IMR-90 (cell line): ENCODE measurements at regions not wholly inside any gene's neighbourhood (a gene's known extent, or its start where the extent isn't known, plus 50 kb on each side); places are given as distances from the start of the nearest gene placed in this dataset.

Experiments
- ATAC-seq: fragments of 200-7000 bp; cut with Tn5 transposase; 2 replicates; pipeline ENCODE4 v1.9.1; 2020; ENCODE audit warnings: low read depth, mild to moderate bottlenecking, moderate library complexity
- BruUV-seq: library from RNA; stranded (reverse); fragments of 400-500 nt; replicated peaks from 2 replicates; lab custom pipeline; 2021; lab: Mats Ljungman, UMichigan
- CTCF ChIA-PET: fragments of 300-600 bp; formaldehyde crosslinking; extraction: SDS; loops from one replicate; lab custom pipeline; 2021; ENCODE audit warnings: antibody characterized with exemption; lab: Yijun Ruan, JAX
- POLR2A ChIA-PET: fragments of 300-600 bp; sonication (Branson Sonifier 250); formaldehyde crosslinking; loops from one replicate; lab custom pipeline; 2022; ENCODE audit warnings: antibody characterized with exemption; ENCODE audit not compliant: unreplicated experiment; lab: Charles Lee
- DNase-seq: peaks from one replicate; pipeline ENCODE4 v3.0.0; 2013
- H2AFZ ChIP-seq: replicated peaks from 2 replicates; pipeline ENCODE3; 2013; ENCODE audit warnings: low read length, mild to moderate bottlenecking; ENCODE audit not compliant: poor library complexity
- H2AK5ac ChIP-seq: 2 replicates; pipeline ENCODE4 v1.6.1; 2013; ENCODE audit warnings: low read depth, low read length, inconsistent platforms
- H2AK9ac ChIP-seq: replicated peaks from 2 replicates; pipeline ENCODE3; 2013; ENCODE audit warnings: mild to moderate bottlenecking, low read depth, low read length, moderate library complexity; ENCODE audit not compliant: poor library complexity
- H2BK120ac ChIP-seq: 2 replicates; pipeline ENCODE4 v1.6.1; 2013; ENCODE audit warnings: low read depth, low read length, inconsistent platforms
- H2BK15ac ChIP-seq: 3 replicates; pipeline ENCODE4 v1.6.1; 2013; ENCODE audit warnings: low read depth, low read length, inconsistent platforms
- H2BK20ac ChIP-seq: 2 replicates; pipeline ENCODE4 v1.6.1; 2013; ENCODE audit warnings: low read depth, mild to moderate bottlenecking, inconsistent platforms, low read length, moderate library complexity
- H2BK5ac ChIP-seq: 2 replicates; pipeline ENCODE4 v1.6.1; 2013; ENCODE audit warnings: mild to moderate bottlenecking, low read depth, low read length, inconsistent platforms; ENCODE audit not compliant: poor library complexity, severe bottlenecking
- H3K14ac ChIP-seq: replicated peaks from 2 replicates; pipeline ENCODE4 v1.6.1; 2013; ENCODE audit warnings: low read depth, low read length, inconsistent platforms
- H3K18ac ChIP-seq: 2 replicates; pipeline ENCODE4 v1.6.1; 2013; ENCODE audit warnings: low read depth, low read length, control low read depth
- H3K23ac ChIP-seq: 2 replicates; pipeline ENCODE4 v1.6.1; 2013; ENCODE audit warnings: low read depth, low read length, inconsistent platforms
- H3K27ac ChIP-seq: 2 replicates; pipeline ENCODE4 v1.5.1; 2013; ENCODE audit warnings: mild to moderate bottlenecking, control low read depth, low read length; ENCODE audit not compliant: insufficient read depth
- H3K27me3 ChIP-seq: 2 replicates; pipeline ENCODE4 v1.6.1; 2013; ENCODE audit warnings: low read length; ENCODE audit not compliant: control insufficient read depth, insufficient read depth
- H3K36me3 ChIP-seq: 2 replicates; pipeline ENCODE4 v1.6.1; 2013; ENCODE audit warnings: low read length, mixed read lengths; ENCODE audit not compliant: control insufficient read depth, insufficient read depth
- H3K4ac ChIP-seq: 2 replicates; pipeline ENCODE4 v1.6.1; 2013; ENCODE audit warnings: low read depth, low read length, inconsistent platforms
- H3K4me1 ChIP-seq: 2 replicates; pipeline ENCODE4 v1.6.1; 2013; ENCODE audit warnings: low read length, mixed read lengths; ENCODE audit not compliant: control insufficient read depth, insufficient read depth
- H3K4me2 ChIP-seq: 2 replicates; pipeline ENCODE4 v1.6.1; 2013; ENCODE audit warnings: low read depth, mild to moderate bottlenecking, control low read depth, low read length, moderate library complexity
- H3K4me3 ChIP-seq: 2 replicates; pipeline ENCODE4 v1.5.1; 2013; ENCODE audit warnings: low read depth, mild to moderate bottlenecking, control low read depth, low read length, moderate library complexity; ENCODE audit not compliant: insufficient read depth
- H3K56ac ChIP-seq: 2 replicates; pipeline ENCODE4 v1.6.1; 2013; ENCODE audit warnings: low read length, inconsistent platforms; ENCODE audit not compliant: insufficient read depth; ENCODE audit errors: extremely low read depth
- H3K79me1 ChIP-seq, 2 experiments: 2 replicates each; pipeline ENCODE4 v1.6.1; 2013; ENCODE audit warnings: low read length in 2 of 2, inconsistent platforms in 1 of 2, low read depth in 1 of 2
- H3K9ac ChIP-seq: 2 replicates; pipeline ENCODE4 v1.6.1; 2013; ENCODE audit warnings: low read depth, low read length, control low read depth
- H3K9me1 ChIP-seq: 2 replicates; pipeline ENCODE4 v1.6.1; 2013; ENCODE audit warnings: low read length, inconsistent platforms; ENCODE audit not compliant: insufficient read depth
- H3K9me3 ChIP-seq: 2 replicates; pipeline ENCODE4 v1.6.1; 2013; ENCODE audit warnings: low read length; ENCODE audit not compliant: control insufficient read depth, insufficient read depth
- H4K20me1 ChIP-seq: 2 replicates; pipeline ENCODE4 v1.6.1; 2013; ENCODE audit warnings: low read length, inconsistent platforms; ENCODE audit not compliant: insufficient read depth
- H4K5ac ChIP-seq: 2 replicates; pipeline ENCODE4 v1.6.1; 2013; ENCODE audit warnings: mild to moderate bottlenecking, low read depth, low read length, control low read depth
- H4K8ac ChIP-seq, 2 experiments: 2 replicates each; pipeline ENCODE4 v1.6.1; 2013; ENCODE audit warnings: low read depth in 2 of 2, low read length in 2 of 2, control low read depth in 1 of 2, inconsistent platforms in 1 of 2
- H4K91ac ChIP-seq: 2 replicates; pipeline ENCODE4 v1.6.1; 2013; ENCODE audit warnings: low read depth, low read length, inconsistent platforms; ENCODE audit not compliant: insufficient read depth
- CEBPB ChIP-seq: IDR thresholded peaks from 2 replicates; pipeline ENCODE4 v1.6.1; 2012; ENCODE audit warnings: low read depth, low read length, improper control_type of control experiment
- RFX5 ChIP-seq: IDR thresholded peaks from 2 replicates; pipeline ENCODE4 v1.8.0; 2012; ENCODE audit warnings: low read depth, mild to moderate bottlenecking, low read length, moderate library complexity
- WGBS, 2 experiments: methylation state at CpG; one replicate each; pipeline versions ENCODE4 v1.1.5 to v1.1.7; 2013; ENCODE audit warnings: missing lambda C conversion rate in 2 of 2; ENCODE audit not compliant: insufficient read length in 1 of 2; ENCODE audit errors: extremely low coverage in 2 of 2; 5-methylcytosine and 5-hydroxymethylcytosine counted together
- dilution Hi-C: fragments of 300-500 bp; cut with HindIII; formaldehyde crosslinking; loops from one replicate; pipeline ENCODE4 v1.14.3; 2018; ENCODE audit warnings: low sequenced_read_pairs; ENCODE audit not compliant: unreplicated experiment
- in situ Hi-C: fragments of 300-500 bp; cut with MboI; formaldehyde crosslinking; loops from 3 replicates; pipeline ENCODE4 v1.14.3; 2019; ENCODE audit warnings: low sequenced_read_pairs, inconsistent platforms, mixed read lengths
- intact Hi-C: fragments of 100-400 bp; cut with micrococcal nuclease; formaldehyde crosslinking; loops from 2 replicates; pipeline ENCODE4 v1.10.0; 2022
- TF ChIP-seq, protein P1 (sequence below): conservative IDR thresholded peaks from 2 replicates; pipeline ENCODE4 v1.5.1; 2012; ENCODE audit warnings: mild to moderate bottlenecking, low read depth, low read length, improper control_type of control experiment
- TF ChIP-seq, protein P2 (sequence below): fragments of 150-350 bp; IDR thresholded peaks from 2 replicates; pipeline ENCODE4 v1.6.1; 2016; ENCODE audit warnings: low read depth, mild to moderate bottlenecking, low read length, moderate library complexity, borderline replicate concordance
- TF ChIP-seq, protein P3 (sequence below): fragments of 150-350 bp; IDR thresholded peaks from 2 replicates; pipeline ENCODE4 v1.6.1; 2017; ENCODE audit warnings: mild to moderate bottlenecking, antibody characterized with exemption, low read length, low read depth

DNA sequence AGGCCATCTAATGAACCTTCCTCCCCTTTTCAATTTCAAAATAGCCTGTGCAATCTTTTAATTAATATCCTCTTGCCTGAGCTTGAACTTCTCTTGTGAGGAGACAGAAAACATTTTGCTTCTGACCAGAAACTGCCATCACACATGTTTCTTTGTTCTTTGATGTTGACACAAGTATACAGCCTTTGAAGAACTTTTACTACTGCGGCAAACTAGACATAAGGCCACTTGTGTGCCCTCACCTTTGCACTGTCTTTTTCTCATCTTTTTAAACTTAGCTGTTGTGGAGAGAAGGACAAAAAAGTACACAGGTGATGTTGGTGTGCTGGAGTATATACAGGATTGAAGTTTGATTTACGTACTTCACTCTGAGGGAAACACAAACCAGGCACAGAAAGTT lies 116.3 kb upstream of the C1GALT1C1 start:
- CTCF ChIA-PET = no interaction called here
- H3K4me3 ChIP-seq = no peak overlapping the region
- H2AK9ac ChIP-seq = no peak overlapping the region
- no peak overlapping the region for H2AFZ ChIP-seq
- H3K4me2 ChIP-seq = no peak overlapping the region
- H2BK20ac ChIP-seq = no peak overlapping the region
- no peak overlapping the region for H3K18ac ChIP-seq
- H3K56ac ChIP-seq = no peak overlapping the region
- H3K79me1 ChIP-seq = no peaks in the 10 kb centered on the region
- H3K27ac ChIP-seq = no peak overlapping the region
- no peaks in the 10 kb centered on the region for H3K27me3 ChIP-seq
- H4K91ac ChIP-seq = no peak overlapping the region
- in situ Hi-C loops (no loop called here), intact Hi-C loops (no loop called here), dilution Hi-C loops (no loop called here)
- no peaks in the 10 kb centered on the region for H3K4me1 ChIP-seq
- no peak overlapping the region for H2BK120ac ChIP-seq
- WGBS, 2 experiments = no CpG with 5 or more reads among the region's 2 CpGs
- no peaks in the 10 kb centered on the region for H3K9me1 ChIP-seq
- H3K9me3 ChIP-seq = no peaks in the 10 kb centered on the region
- H2BK5ac ChIP-seq = no peak overlapping the region
- no peak overlapping the region for H3K9ac ChIP-seq
- DNase-seq (no peak), ATAC-seq (no peak)
- H2AK5ac ChIP-seq = no peak overlapping the region
- POLR2A ChIA-PET = no interaction called here
- no TSS peak for BruUV-seq
- H2BK15ac ChIP-seq = no peak overlapping the region
- TF ChIP-seq, protein P1, sequence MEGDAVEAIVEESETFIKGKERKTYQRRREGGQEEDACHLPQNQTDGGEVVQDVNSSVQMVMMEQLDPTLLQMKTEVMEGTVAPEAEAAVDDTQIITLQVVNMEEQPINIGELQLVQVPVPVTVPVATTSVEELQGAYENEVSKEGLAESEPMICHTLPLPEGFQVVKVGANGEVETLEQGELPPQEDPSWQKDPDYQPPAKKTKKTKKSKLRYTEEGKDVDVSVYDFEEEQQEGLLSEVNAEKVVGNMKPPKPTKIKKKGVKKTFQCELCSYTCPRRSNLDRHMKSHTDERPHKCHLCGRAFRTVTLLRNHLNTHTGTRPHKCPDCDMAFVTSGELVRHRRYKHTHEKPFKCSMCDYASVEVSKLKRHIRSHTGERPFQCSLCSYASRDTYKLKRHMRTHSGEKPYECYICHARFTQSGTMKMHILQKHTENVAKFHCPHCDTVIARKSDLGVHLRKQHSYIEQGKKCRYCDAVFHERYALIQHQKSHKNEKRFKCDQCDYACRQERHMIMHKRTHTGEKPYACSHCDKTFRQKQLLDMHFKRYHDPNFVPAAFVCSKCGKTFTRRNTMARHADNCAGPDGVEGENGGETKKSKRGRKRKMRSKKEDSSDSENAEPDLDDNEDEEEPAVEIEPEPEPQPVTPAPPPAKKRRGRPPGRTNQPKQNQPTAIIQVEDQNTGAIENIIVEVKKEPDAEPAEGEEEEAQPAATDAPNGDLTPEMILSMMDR = no peak
- TF ChIP-seq RFX5 = no peak
- TF ChIP-seq, protein P2, sequence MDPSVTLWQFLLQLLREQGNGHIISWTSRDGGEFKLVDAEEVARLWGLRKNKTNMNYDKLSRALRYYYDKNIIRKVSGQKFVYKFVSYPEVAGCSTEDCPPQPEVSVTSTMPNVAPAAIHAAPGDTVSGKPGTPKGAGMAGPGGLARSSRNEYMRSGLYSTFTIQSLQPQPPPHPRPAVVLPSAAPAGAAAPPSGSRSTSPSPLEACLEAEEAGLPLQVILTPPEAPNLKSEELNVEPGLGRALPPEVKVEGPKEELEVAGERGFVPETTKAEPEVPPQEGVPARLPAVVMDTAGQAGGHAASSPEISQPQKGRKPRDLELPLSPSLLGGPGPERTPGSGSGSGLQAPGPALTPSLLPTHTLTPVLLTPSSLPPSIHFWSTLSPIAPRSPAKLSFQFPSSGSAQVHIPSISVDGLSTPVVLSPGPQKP = no peak
- no peak for TF ChIP-seq CEBPB
- TF ChIP-seq, protein P3, sequence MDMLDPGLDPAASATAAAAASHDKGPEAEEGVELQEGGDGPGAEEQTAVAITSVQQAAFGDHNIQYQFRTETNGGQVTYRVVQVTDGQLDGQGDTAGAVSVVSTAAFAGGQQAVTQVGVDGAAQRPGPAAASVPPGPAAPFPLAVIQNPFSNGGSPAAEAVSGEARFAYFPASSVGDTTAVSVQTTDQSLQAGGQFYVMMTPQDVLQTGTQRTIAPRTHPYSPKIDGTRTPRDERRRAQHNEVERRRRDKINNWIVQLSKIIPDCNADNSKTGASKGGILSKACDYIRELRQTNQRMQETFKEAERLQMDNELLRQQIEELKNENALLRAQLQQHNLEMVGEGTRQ = no peak
- no peak overlapping the region for H3K4ac ChIP-seq
- no peak overlapping the region for H4K5ac ChIP-seq
- H3K14ac ChIP-seq = no peak overlapping the region
- H3K36me3 ChIP-seq = no peaks in the 10 kb centered on the region
- H4K20me1 ChIP-seq = no peaks in the 10 kb centered on the region
- H4K8ac ChIP-seq = no peak overlapping the region
- H3K23ac ChIP-seq = no peak overlapping the region
